Erythroblast (primary cell): ENCODE measurements at regions not wholly inside any gene's neighbourhood (a gene's known extent, or its start where the extent isn't known, plus 50 kb on each side); places are given as distances from the start of the nearest gene placed in this dataset.

Experiments
- GATA1 ChIP-seq: IDR thresholded peaks from 2 replicates; pipeline ENCODE4 v1.6.1; 2011; ENCODE audit warnings: low read depth, mild to moderate bottlenecking, control low read depth, low read length, moderate library complexity
- POLR2A ChIP-seq: IDR thresholded peaks from 2 replicates; pipeline ENCODE4 v1.6.1; 2011; ENCODE audit warnings: mild to moderate bottlenecking, low read length

DNA sequence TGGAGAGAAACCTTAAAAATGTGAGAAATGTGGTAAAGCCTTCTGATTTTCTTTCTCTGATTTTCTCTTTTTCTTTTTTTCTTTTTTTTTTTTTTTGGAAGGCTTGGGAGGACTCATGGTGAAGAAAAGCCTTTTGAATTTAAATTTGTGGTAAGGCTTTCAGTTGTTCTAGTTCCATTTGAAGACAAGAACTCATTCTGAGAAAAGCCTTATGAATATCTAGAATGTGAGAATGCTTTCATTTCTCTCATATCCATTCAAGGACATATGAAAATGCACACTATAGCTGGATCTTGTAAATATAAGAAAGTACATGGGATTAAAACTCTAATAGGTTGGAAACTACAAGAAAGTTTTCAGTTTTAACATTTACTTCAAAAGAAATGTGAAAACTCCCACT lies 1045.2 kb upstream of the NRXN1 start:
- TF ChIP-seq POLR2A (no peak), GATA1 (no peak)
